ACC112 (cell line): ENCODE measurements at regions not wholly inside any gene's neighbourhood (a gene's known extent, or its start where the extent isn't known, plus 50 kb on each side); places are given as distances from the start of the nearest gene placed in this dataset.

Source experiments
- H2AFZ ChIP-seq: fragments of 200-600 bp; sonication (generic); one replicate; pipeline ENCODE4 v1.6.0; 2017; ENCODE audit warnings: antibody characterized with exemption, low read length; ENCODE audit not compliant: unreplicated experiment
- H3K27ac ChIP-seq: fragments of 200-600 bp; sonication (generic); 2 replicates; pipeline ENCODE4 v1.5.1; 2014; ENCODE audit warnings: low read depth, mild to moderate bottlenecking, antibody characterized with exemption, low read length, moderate library complexity
- H3K27me3 ChIP-seq: fragments of 200-600 bp; sonication (generic); 2 replicates; pipeline ENCODE4 v1.6.1; 2014; ENCODE audit warnings: mild to moderate bottlenecking, antibody characterized with exemption, low read length, moderate library complexity, mixed read lengths; ENCODE audit not compliant: insufficient read depth
- H3K36me3 ChIP-seq: fragments of 200-600 bp; sonication (generic); 2 replicates; pipeline ENCODE4 v1.6.1; 2016; ENCODE audit warnings: mild to moderate bottlenecking, antibody characterized with exemption, low read length, moderate library complexity, mixed read lengths; ENCODE audit not compliant: insufficient read depth
- H3K4me1 ChIP-seq: fragments of 200-600 bp; sonication (generic); one replicate; pipeline ENCODE4 v1.6.1; 2016; ENCODE audit warnings: low read length, mixed read lengths; ENCODE audit not compliant: insufficient read depth, unreplicated experiment, control insufficient read depth
- H3K4me3 ChIP-seq: fragments of 200-600 bp; sonication (generic); 2 replicates; pipeline ENCODE4 v1.5.1; 2014; ENCODE audit warnings: mild to moderate bottlenecking, low read depth, low read length
- H3K79me2 ChIP-seq: fragments of 200-600 bp; sonication (generic); one replicate; pipeline ENCODE4 v1.6.0; 2016; ENCODE audit warnings: low read length; ENCODE audit not compliant: control insufficient read depth, unreplicated experiment, insufficient read depth

- Histone ChIP-seq H2AFZ (no peak overlapping the region), H3K27ac (no peak overlapping the region), H3K4me1 (no peaks in the 10 kb centered on the region), H3K79me2 (no peaks in the 10 kb centered on the region), H3K4me3 (no peak overlapping the region), H3K27me3 (no peaks in the 10 kb centered on the region), H3K36me3 (no peaks in the 10 kb centered on the region)
Measured at GRCh38 chr15:96076350-96076749, 254.2 kb upstream of the NR2F2 start.

GRCh38 chr15:96079041-96079440, 251.5 kb upstream of the NR2F2 start:
- Histone ChIP-seq H3K79me2 (no peaks in the 10 kb centered on the region), H3K27me3 (no peaks in the 10 kb centered on the region), H2AFZ (no peak overlapping the region), H3K27ac (no peak overlapping the region), H3K36me3 (no peaks in the 10 kb centered on the region), H3K4me1 (no peaks in the 10 kb centered on the region), H3K4me3 (no peak overlapping the region)

GRCh38 chr15:96079882-96080281, 250.6 kb upstream of the NR2F2 start:
- H3K27me3 ChIP-seq: no peaks in the 10 kb centered on the region
- H3K79me2 ChIP-seq: no peaks in the 10 kb centered on the region
- no peaks in the 10 kb centered on the region for H3K36me3 ChIP-seq
- no peak overlapping the region for H3K4me3 ChIP-seq
- H3K27ac ChIP-seq: no peak overlapping the region
- H2AFZ ChIP-seq: no peak overlapping the region
- no peaks in the 10 kb centered on the region for H3K4me1 ChIP-seq

GRCh38 chr15:96086164-96086563, 244.3 kb upstream of the NR2F2 start:
- Histone ChIP-seq H3K79me2 (no peaks in the 10 kb centered on the region), H3K27me3 (no peaks in the 10 kb centered on the region), H3K4me3 (no peak overlapping the region), H2AFZ (no peak overlapping the region), H3K36me3 (no peaks in the 10 kb centered on the region), H3K27ac (no peak overlapping the region), H3K4me1 (no peaks in the 10 kb centered on the region)

GRCh38 chr15:96087180-96087884, 243.2 kb upstream of the NR2F2 start:
- Histone ChIP-seq H3K27ac (no peak overlapping the region), H3K27me3 (no peaks in the 10 kb centered on the region), H3K4me1 (no peaks in the 10 kb centered on the region), H3K4me3 (no peak overlapping the region), H3K79me2 (no peaks in the 10 kb centered on the region), H3K36me3 (no peaks in the 10 kb centered on the region), H2AFZ (peak overlapping the region; percentile 21)

- Histone ChIP-seq H3K27ac (no peak overlapping the region), H3K4me1 (no peaks in the 10 kb centered on the region), H3K4me3 (no peak overlapping the region), H2AFZ (no peak overlapping the region), H3K27me3 (no peaks in the 10 kb centered on the region), H3K36me3 (no peaks in the 10 kb centered on the region), H3K79me2 (no peaks in the 10 kb centered on the region)
Measured at GRCh38 chr15:96088650-96089049, 241.8 kb upstream of the NR2F2 start.

- Histone ChIP-seq H3K27me3 (no peaks in the 10 kb centered on the region), H2AFZ (no peak overlapping the region), H3K27ac (no peak overlapping the region), H3K79me2 (no peaks in the 10 kb centered on the region), H3K4me3 (no peak overlapping the region), H3K36me3 (no peaks in the 10 kb centered on the region), H3K4me1 (no peaks in the 10 kb centered on the region)
Measured at GRCh38 chr15:96089405-96090058, 241.0 kb upstream of the NR2F2 start.

GRCh38 chr15:96092186-96092585, 238.3 kb upstream of the NR2F2 start:
- Histone ChIP-seq H2AFZ (no peak overlapping the region), H3K79me2 (no peaks in the 10 kb centered on the region), H3K4me3 (no peak overlapping the region), H3K4me1 (no peaks in the 10 kb centered on the region), H3K36me3 (no peaks in the 10 kb centered on the region), H3K27me3 (no peaks in the 10 kb centered on the region), H3K27ac (no peak overlapping the region)

GRCh38 chr15:96093063-96093462, 237.4 kb upstream of the NR2F2 start:
- Histone ChIP-seq H3K27ac (no peak overlapping the region), H3K4me1 (no peaks in the 10 kb centered on the region), H3K36me3 (no peaks in the 10 kb centered on the region), H3K79me2 (no peaks in the 10 kb centered on the region), H3K4me3 (no peak overlapping the region), H2AFZ (no peak overlapping the region), H3K27me3 (no peaks in the 10 kb centered on the region)

GRCh38 chr15:96097661-96098060, 232.8 kb upstream of the NR2F2 start:
- H3K79me2 ChIP-seq: no peaks in the 10 kb centered on the region
- H3K27me3 ChIP-seq: no peaks in the 10 kb centered on the region
- H2AFZ ChIP-seq: no peak overlapping the region
- H3K27ac ChIP-seq: no peak overlapping the region
- H3K4me3 ChIP-seq: no peak overlapping the region
- H3K36me3 ChIP-seq: no peaks in the 10 kb centered on the region
- no peaks in the 10 kb centered on the region for H3K4me1 ChIP-seq

- Histone ChIP-seq H3K36me3 (no peaks in the 10 kb centered on the region), H2AFZ (no peak overlapping the region), H3K4me1 (no peaks in the 10 kb centered on the region), H3K27ac (no peak overlapping the region), H3K4me3 (no peak overlapping the region), H3K79me2 (no peaks in the 10 kb centered on the region), H3K27me3 (no peaks in the 10 kb centered on the region)
Measured at GRCh38 chr15:96102631-96103030, 227.9 kb upstream of the NR2F2 start.
